ENCODE measurements at regions not wholly inside any gene's neighbourhood (a gene's known extent, or its start where the extent isn't known, plus 50 kb on each side); places are given as distances from the start of the nearest gene placed in this dataset.

DNA sequence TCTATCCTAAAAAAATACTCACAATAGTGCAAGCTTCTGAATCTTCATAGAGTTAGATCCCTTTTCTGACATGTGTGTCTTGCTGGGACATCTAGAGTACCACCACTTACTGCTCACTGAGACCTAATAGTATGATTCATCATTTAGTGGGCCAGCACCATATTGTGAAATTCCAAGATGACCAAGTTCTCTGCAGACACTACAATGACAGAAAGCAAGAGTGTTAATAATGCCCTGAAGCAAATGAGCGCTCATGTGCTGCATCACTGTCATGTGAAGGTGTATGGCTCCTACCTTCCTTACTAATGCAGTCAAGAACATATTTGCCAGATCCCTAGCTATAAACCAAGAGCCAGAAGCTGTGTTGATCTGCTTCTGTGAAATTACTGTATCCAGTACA is 606.2 kb upstream of the NXPH2 start:
- TF ChIP-seq, protein P1, sequence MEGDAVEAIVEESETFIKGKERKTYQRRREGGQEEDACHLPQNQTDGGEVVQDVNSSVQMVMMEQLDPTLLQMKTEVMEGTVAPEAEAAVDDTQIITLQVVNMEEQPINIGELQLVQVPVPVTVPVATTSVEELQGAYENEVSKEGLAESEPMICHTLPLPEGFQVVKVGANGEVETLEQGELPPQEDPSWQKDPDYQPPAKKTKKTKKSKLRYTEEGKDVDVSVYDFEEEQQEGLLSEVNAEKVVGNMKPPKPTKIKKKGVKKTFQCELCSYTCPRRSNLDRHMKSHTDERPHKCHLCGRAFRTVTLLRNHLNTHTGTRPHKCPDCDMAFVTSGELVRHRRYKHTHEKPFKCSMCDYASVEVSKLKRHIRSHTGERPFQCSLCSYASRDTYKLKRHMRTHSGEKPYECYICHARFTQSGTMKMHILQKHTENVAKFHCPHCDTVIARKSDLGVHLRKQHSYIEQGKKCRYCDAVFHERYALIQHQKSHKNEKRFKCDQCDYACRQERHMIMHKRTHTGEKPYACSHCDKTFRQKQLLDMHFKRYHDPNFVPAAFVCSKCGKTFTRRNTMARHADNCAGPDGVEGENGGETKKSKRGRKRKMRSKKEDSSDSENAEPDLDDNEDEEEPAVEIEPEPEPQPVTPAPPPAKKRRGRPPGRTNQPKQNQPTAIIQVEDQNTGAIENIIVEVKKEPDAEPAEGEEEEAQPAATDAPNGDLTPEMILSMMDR (IDR thresholded peaks at IDR 0.05; ENCODE audit: insufficient read depth, low read length, missing control alignments) = no peak
- no peak overlapping the region for H3K4me3 ChIP-seq (ENCODE audit: low read depth, low read length)
- DNase-seq (ENCODE audit: low read depth, low spot score) = no peak
- ChIA-PET POLR2A (no interaction called here), CTCF (no interaction called here)

DNA sequence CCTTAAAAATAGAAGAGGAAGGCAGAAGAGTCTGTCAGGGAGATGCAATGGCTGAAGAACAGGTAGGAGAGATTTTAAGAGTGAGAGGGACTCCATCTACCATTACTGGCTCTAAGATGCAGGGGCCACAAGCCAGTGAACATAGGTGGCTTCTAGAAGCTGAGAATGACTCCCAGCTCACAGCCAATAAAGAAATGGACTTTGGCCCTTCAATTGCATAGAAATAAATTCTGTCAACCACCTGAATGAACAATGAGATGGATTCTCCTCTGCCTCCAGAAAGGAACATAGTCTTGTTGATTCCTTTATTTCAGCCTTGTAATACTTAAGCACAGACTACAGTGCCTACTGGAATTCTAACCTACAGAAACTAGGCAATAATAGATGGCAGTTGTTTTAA is 603.3 kb upstream of the NXPH2 start:
- ChIA-PET POLR2A (no interaction called here), CTCF (no interaction called here)
- TF ChIP-seq, protein P1 (IDR thresholded peaks at IDR 0.05; ENCODE audit: insufficient read depth, low read length, missing control alignments) = no peak
- no peak for DNase-seq (ENCODE audit: low read depth, low spot score)
- no peak overlapping the region for H3K4me3 ChIP-seq (ENCODE audit: low read depth, low read length)

DNA sequence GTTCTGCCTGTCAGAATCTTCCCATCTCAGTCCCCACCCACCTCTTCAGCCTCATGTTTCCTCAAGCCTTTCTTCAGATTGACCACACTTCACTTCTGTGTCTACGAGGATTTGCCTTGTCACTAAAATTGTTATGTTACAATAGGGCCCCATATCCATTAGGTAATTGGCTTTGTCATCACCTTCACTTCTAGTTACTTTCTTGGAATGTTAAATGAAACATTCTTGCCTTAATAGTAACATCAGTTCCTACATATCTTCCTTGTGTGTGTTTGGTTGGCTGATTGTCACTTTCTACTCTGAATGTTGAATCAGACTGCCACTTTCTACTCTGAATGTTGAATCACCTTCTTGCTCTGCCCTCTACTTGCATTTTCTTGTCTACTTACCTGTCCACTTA is 599.9 kb upstream of the NXPH2 start:
- ChIA-PET CTCF (no interaction called here), POLR2A (no interaction called here)
- no peak overlapping the region for H3K4me3 ChIP-seq (ENCODE audit: low read depth, low read length)
- DNase-seq (ENCODE audit: low read depth, low spot score) = no peak
- TF ChIP-seq, protein P1 (IDR thresholded peaks at IDR 0.05; ENCODE audit: insufficient read depth, low read length, missing control alignments) = no peak

DNA sequence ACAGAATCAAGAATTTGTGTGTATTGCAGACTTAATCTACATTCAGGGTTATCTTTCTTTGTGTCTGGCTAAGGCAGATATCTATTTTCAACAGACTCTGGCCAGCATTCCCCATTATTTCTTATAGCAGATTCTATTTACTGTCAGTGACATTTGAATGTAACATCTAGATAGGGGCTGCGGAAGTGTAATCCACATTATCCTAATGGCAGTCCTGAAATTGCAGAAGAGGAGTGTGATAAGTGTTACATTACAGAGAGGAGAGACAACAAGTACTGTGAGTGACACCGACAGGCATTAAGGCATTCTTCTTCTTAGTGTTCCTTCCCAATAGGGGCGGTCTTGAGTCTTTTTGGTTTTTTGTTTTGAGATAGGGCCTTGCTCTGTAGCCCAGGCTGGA is 598.2 kb upstream of the NXPH2 start:
- TF ChIP-seq, protein P1 (IDR thresholded peaks at IDR 0.05; ENCODE audit: insufficient read depth, low read length, missing control alignments) = no peak
- POLR2A ChIA-PET = no interaction called here
- H3K4me3 ChIP-seq (ENCODE audit: low read depth, low read length) = no peak overlapping the region
- CTCF ChIA-PET = no interaction called here
- no peak for DNase-seq (ENCODE audit: low read depth, low spot score)

DNA sequence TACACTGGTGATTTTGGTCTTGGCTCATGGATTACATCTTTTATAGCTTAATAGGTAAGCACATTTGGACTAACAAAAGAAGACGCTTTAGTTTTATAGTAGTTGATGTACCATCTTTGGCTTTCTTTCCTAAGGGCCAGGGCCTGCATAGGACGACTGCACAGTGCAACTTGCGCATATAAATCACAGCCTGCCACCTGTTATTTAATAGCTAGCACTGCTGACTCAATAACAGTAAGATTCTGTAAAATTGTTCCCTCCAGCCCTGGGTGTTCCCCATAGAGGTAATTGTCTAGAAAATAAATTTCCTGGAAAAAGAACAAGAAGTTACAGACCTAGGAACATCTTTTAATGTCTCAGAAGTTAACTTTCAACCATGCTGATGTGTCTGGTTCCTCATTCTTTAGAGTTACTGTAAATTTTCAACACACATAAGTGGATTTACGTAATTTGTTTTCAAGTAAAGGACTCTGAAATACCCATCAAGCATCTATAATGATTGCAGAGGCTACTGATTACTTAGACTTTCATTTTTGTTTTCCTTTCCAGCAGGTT is 594.2 kb upstream of the NXPH2 start:
- TF ChIP-seq, protein P1 (IDR thresholded peaks at IDR 0.05; ENCODE audit: insufficient read depth, low read length, missing control alignments) = no peak
- POLR2A ChIA-PET = no interaction called here
- no peak for DNase-seq (ENCODE audit: low read depth, low spot score)
- H3K4me3 ChIP-seq (ENCODE audit: low read depth, low read length) = no peak overlapping the region
- CTCF ChIA-PET = no interaction called here

DNA sequence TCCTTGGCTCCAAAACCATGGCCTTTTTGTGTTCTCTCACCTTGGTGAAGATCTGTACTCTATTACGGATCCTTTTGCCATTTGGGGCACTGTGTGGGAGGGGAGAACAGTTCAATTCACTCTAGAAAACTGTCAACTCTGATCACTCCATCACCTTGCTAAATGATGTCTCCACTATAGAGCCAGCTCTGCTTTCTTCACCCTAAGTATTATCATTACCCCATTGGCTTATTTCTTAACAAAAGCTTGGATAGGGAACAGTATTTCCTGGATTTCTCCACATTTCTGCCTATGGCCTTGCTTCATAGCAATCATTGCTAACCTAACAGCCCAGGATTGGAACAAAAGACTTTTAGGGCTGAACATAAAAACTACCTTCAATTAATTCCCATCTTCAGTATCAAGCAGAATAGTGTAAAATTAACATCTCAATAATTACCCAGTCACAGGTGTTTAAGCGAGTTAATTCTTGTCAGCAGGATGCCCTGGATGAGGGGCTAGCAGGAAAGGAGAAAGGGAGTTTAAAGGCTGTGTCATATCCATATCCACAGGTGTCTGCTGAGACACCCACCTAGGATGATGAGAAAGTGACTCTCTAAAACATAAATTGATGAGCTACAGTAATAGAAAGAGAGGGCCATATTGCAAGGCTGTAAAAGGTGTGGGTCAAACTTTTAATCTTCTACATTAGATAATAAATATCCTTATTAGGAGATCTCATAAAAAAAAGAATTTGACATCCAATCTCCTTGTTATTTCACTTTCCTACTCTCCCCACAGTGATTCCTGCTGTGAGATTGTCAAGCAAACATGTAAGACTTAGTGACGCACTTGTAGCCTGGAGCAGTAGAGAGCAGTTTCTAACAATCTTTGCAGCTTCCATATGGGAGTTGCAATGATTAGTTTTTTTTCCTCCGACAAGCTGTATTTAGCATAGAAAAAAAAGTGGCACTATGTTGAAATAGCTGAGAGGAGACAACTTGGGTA is 589.5 kb upstream of the NXPH2 start:
- POLR2A ChIA-PET = no interaction called here
- TF ChIP-seq, protein P1 (IDR thresholded peaks at IDR 0.05; ENCODE audit: insufficient read depth, low read length, missing control alignments) = no peak
- CTCF ChIA-PET = no interaction called here

More for the DNA sequence above, 589.5 kb upstream of the NXPH2 start:
- H3K4me3 ChIP-seq (ENCODE audit: low read depth, low read length) = no peak overlapping the region
- no peak for DNase-seq (ENCODE audit: low read depth, low spot score)

All from AG04449 (cell line).